ENCODE measurements at regions not wholly inside any gene's neighbourhood (a gene's known extent, or its start where the extent isn't known, plus 50 kb on each side); places are given as distances from the start of the nearest gene placed in this dataset.

GRCh38 chr5:54705994-54706653 is 188.6 kb downstream of the SNX18 start:
- DNase-seq (no peak), ATAC-seq (ENCODE audit: low FRiP score in 2 of 2) (no peak)
- no peak overlapping the region for H3K4me3 ChIP-seq
- WGBS, 2 donors, result 81 to 95% methylated on average over 1 of the region's 1 CpG
- H3K4me1 ChIP-seq, result peaks cover 10 to 32% (median 25%) of the 10 kb centered on the region in 4 donors
- H3K27ac ChIP-seq, result no peak overlapping the region
- no peaks in the 10 kb centered on the region for H3K36me3 ChIP-seq
- no peaks in the 10 kb centered on the region for H3K9me3 ChIP-seq
- no peaks in the 10 kb centered on the region for H3K27me3 ChIP-seq
- TF ChIP-seq EP300 (IDR thresholded peaks at IDR 0.05), result no peak

DNA sequence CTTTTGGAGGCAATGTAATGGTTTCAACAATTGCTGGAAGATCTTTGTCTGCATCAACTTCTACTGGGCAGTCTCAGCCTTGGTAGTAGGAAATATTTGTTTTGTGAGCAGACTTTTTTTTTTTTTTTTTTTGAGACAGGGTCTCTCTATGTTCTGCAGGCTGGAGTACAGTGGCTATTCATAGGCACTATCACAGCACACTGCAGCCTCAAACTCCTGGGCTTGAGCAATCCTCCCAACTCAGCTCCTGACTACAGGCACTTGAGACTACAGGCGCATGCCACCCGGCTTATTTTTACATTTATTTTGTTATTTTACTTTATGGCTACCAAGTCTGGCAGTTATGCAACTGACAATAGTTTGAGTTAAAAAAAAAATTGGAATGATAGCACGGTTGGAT is 187.3 kb downstream of the SNX18 start:
- no peak for DNase-seq
- ATAC-seq (ENCODE audit: low FRiP score in 2 of 2), result no peak
- Histone ChIP-seq H3K27me3 (no peaks in the 10 kb centered on the region), H3K4me3 (no peak overlapping the region), H3K27ac (no peak overlapping the region), H3K36me3 (no peaks in the 10 kb centered on the region), H3K9me3 (no peaks in the 10 kb centered on the region), H3K4me1 (peaks cover 15 to 36% (median 30%) of the 10 kb centered on the region in 4 donors)
- 85% methylated on average over 3 of the region's 3 CpGs for WGBS, 2 donors
- no peak for TF ChIP-seq POLR2A (IDR thresholded peaks at IDR 0.05)
- TF ChIP-seq POLR2AphosphoS5 (IDR thresholded peaks at IDR 0.05), result no peak
- TF ChIP-seq, protein P1, sequence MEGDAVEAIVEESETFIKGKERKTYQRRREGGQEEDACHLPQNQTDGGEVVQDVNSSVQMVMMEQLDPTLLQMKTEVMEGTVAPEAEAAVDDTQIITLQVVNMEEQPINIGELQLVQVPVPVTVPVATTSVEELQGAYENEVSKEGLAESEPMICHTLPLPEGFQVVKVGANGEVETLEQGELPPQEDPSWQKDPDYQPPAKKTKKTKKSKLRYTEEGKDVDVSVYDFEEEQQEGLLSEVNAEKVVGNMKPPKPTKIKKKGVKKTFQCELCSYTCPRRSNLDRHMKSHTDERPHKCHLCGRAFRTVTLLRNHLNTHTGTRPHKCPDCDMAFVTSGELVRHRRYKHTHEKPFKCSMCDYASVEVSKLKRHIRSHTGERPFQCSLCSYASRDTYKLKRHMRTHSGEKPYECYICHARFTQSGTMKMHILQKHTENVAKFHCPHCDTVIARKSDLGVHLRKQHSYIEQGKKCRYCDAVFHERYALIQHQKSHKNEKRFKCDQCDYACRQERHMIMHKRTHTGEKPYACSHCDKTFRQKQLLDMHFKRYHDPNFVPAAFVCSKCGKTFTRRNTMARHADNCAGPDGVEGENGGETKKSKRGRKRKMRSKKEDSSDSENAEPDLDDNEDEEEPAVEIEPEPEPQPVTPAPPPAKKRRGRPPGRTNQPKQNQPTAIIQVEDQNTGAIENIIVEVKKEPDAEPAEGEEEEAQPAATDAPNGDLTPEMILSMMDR (IDR thresholded peaks at IDR 0.05), result no peak
- TF ChIP-seq EP300 (IDR thresholded peaks at IDR 0.05), result no peak

GRCh38 chr5:54704333-54704732 is 186.8 kb downstream of the SNX18 start:
- ATAC-seq (ENCODE audit: low FRiP score in 2 of 2) (no peak), DNase-seq (no peak)
- Histone ChIP-seq H3K27ac (no peak overlapping the region), H3K27me3 (no peaks in the 10 kb centered on the region), H3K9me3 (no peaks in the 10 kb centered on the region), H3K36me3 (no peaks in the 10 kb centered on the region), H3K4me3 (no peak overlapping the region), H3K4me1 (peaks cover 15 to 36% (median 30%) of the 10 kb centered on the region in 4 donors)
- 52 to 62% methylated on average over 1 of the region's 1 CpG for WGBS, 2 donors
- TF ChIP-seq POLR2A (IDR thresholded peaks at IDR 0.05) (no peak), POLR2AphosphoS5 (IDR thresholded peaks at IDR 0.05) (no peak)
- TF ChIP-seq, protein P1 (IDR thresholded peaks at IDR 0.05), result no peak

- TF ChIP-seq POLR2AphosphoS5 (IDR thresholded peaks at IDR 0.05) (no peak), POLR2A (IDR thresholded peaks at IDR 0.05) (no peak), EP300 (IDR thresholded peaks at IDR 0.05) (no peak)
- TF ChIP-seq, protein P1 (IDR thresholded peaks at IDR 0.05), result no peak
- H3K36me3 ChIP-seq, result no peaks in the 10 kb centered on the region
- no peaks in the 10 kb centered on the region for H3K27me3 ChIP-seq
- peaks cover 15 to 33% (median 29%) of the 10 kb centered on the region in 4 donors for H3K4me1 ChIP-seq
- H3K4me3 ChIP-seq, result no peak overlapping the region
- ATAC-seq (ENCODE audit: low FRiP score in 2 of 2) (peak in 1 of 2 donors; percentile 8), DNase-seq (no peak)
- H3K27ac ChIP-seq, result no peak overlapping the region
- H3K9me3 ChIP-seq, result no peaks in the 10 kb centered on the region
- 75 to 86% methylated on average over 10 of the region's 10 CpGs for WGBS, 2 donors
Observed at GRCh38 chr5:54703565-54704255, 186.2 kb downstream of the SNX18 start.

- Histone ChIP-seq H3K27ac (peak overlapping the region in 1 of 4 donors; percentile 30), H3K27me3 (no peaks in the 10 kb centered on the region), H3K36me3 (no peaks in the 10 kb centered on the region), H3K4me3 (no peak overlapping the region), H3K4me1 (peaks cover 15 to 33% (median 29%) of the 10 kb centered on the region in 4 donors), H3K9me3 (no peaks in the 10 kb centered on the region)
- DNase-seq (no peak), ATAC-seq (ENCODE audit: low FRiP score in 2 of 2) (peak; percentile 59 to 89)
- 57 to 66% methylated on average over 2 of the region's 2 CpGs for WGBS, 2 donors
- TF ChIP-seq EP300 (IDR thresholded peaks at IDR 0.05) (no peak), POLR2A (IDR thresholded peaks at IDR 0.05) (no peak), POLR2AphosphoS5 (IDR thresholded peaks at IDR 0.05) (no peak)
- TF ChIP-seq, protein P1 (IDR thresholded peaks at IDR 0.05), result no peak
Observed at GRCh38 chr5:54703133-54703532, 185.6 kb downstream of the SNX18 start.
